ENCODE measurements at regions not wholly inside any gene's neighbourhood (a gene's known extent, or its start where the extent isn't known, plus 50 kb on each side); places are given as distances from the start of the nearest gene placed in this dataset.

- H3K9me3 Mint-ChIP-seq, result peaks cover 4 to 16% (median 9%) of the 10 kb centered on the region in 3 donors
- H3K4me1 Mint-ChIP-seq, result no peaks in the 10 kb centered on the region
- H3K4me3 ChIP-seq (ENCODE audit: control insufficient read depth in 1 of 2, extremely low read depth in 1 of 2, low read length in 1 of 2), result no peak overlapping the region
- H3K4me3 Mint-ChIP-seq, result no peak overlapping the region
- no peaks in the 10 kb centered on the region for H3K27me3 ChIP-seq (replicated peaks in 1 of 2; ENCODE audit: control insufficient read depth in 2 of 2, extremely low read depth in 1 of 2, insufficient read depth in 2 of 2, low read length in 1 of 2)
- no peak overlapping the region for H3K27ac Mint-ChIP-seq
- H3K27me3 Mint-ChIP-seq, result no peaks in the 10 kb centered on the region
- ChIA-PET CTCF (no interaction called here), POLR2A (no interaction called here)
- no CpG with 5 or more reads among the region's 2 CpGs for WGBS (ENCODE audit: insufficient coverage)
- ATAC-seq (replicated peaks in 1 of 4) (no peak), DNase-seq (no peak)
- no peaks in the 10 kb centered on the region for H3K4me1 ChIP-seq (ENCODE audit: control insufficient read depth in 1 of 2, extremely low read depth in 1 of 2, insufficient read depth in 2 of 2, low read length in 2 of 2)
- no peaks in the 10 kb centered on the region for H3K9me3 ChIP-seq
- no peaks in the 10 kb centered on the region for H3K36me3 ChIP-seq (ENCODE audit: control insufficient read depth in 2 of 2, extremely low read depth in 1 of 2, insufficient read depth in 1 of 2, low read length in 1 of 2)
- H3K27ac ChIP-seq (ENCODE audit: low read length), result no peak overlapping the region
- no peaks in the 10 kb centered on the region for H3K36me3 Mint-ChIP-seq
Measured at GRCh38 chr16:51365715-51366114, 214.6 kb upstream of the SALL1 start.

DNA sequence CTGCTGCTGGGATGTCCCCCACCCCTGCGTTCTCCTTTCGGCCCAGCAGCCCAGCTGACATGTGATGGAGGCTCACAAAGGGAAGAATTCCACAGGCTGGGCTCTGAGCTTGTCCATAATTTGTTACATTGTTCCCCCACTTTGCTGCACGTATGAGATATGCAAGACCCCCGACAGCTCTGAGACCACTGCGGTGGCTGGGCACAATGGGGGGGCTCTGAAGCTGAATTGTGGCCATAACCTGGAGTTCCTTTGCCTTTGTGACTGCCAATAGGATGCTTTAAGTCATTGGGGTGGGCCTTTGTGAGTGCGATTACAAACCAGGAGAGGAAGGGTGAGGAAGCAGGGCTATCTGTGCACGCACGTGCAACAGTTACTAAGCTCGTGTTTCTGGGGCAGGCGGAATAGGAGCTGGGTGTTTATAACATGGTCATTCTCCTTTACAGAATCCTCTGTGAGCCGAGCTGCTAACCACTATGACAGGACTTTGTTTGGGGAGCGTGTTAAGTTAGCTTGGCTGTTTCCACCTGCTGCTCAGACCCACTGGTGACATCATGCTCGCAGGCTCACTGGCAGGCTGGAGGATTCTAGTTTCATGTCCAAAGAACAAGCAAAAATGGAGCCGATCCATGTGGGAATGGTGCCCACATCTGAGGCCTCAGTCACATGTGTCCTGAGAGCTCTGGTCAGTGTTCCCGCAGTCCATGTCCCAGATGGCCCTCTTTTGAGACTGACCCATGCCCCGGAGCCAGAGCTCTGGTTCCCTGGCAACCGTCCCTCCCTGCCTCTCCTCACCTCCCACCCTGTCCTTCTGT lies 208.3 kb upstream of the SALL1 start:
- Mint-ChIP-seq H3K27me3 (no peaks in the 10 kb centered on the region), H3K4me1 (no peaks in the 10 kb centered on the region), H3K9me3 (peaks cover 0 to 4% (median 4%) of the 10 kb centered on the region in 3 donors), H3K27ac (no peak overlapping the region), H3K36me3 (no peaks in the 10 kb centered on the region), H3K4me3 (no peak overlapping the region)
- DNase-seq (no peak), ATAC-seq (replicated peaks in 1 of 4) (no peak)
- no peaks in the 10 kb centered on the region for H3K27me3 ChIP-seq (replicated peaks in 1 of 2; ENCODE audit: control insufficient read depth in 2 of 2, extremely low read depth in 1 of 2, insufficient read depth in 2 of 2, low read length in 1 of 2)
- POLR2A ChIA-PET, result no interaction called here
- 74% methylated on average over 16 of the region's 17 CpGs for WGBS (ENCODE audit: insufficient coverage)
- H3K4me1 ChIP-seq (ENCODE audit: control insufficient read depth in 1 of 2, extremely low read depth in 1 of 2, insufficient read depth in 2 of 2, low read length in 2 of 2), result no peaks in the 10 kb centered on the region
- no peaks in the 10 kb centered on the region for H3K36me3 ChIP-seq (ENCODE audit: control insufficient read depth in 2 of 2, extremely low read depth in 1 of 2, insufficient read depth in 1 of 2, low read length in 1 of 2)
- no peak overlapping the region for H3K27ac ChIP-seq (ENCODE audit: low read length)
- no peaks in the 10 kb centered on the region for H3K9me3 ChIP-seq
- H3K4me3 ChIP-seq (ENCODE audit: control insufficient read depth in 1 of 2, extremely low read depth in 1 of 2, low read length in 1 of 2), result no peak overlapping the region
- CTCF ChIA-PET, result no interaction called here

DNA sequence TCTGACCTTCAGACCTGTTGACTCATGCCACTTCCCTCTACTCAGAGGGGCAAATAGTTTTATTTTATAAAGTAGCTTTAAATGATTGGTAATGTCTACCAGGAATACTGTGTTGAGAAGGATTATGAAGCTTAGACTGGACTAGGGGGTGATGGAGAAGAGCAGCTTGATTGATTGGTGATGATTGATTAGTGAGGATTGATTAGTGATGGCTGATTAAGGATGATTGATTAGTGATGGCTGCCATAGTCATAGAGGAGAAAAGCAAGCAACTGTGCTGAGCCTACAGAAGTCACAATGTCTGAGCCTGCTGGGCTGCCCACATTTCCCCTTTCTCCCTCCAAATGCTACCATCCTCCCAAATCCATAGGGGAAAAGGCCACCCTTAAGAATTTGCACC lies 206.8 kb upstream of the SALL1 start:
- DNase-seq (no peak), ATAC-seq (replicated peaks in 1 of 4) (no peak)
- Mint-ChIP-seq H3K27me3 (no peaks in the 10 kb centered on the region), H3K4me1 (no peaks in the 10 kb centered on the region), H3K4me3 (no peak overlapping the region), H3K27ac (no peak overlapping the region), H3K9me3 (peaks cover 0 to 6% (median 4%) of the 10 kb centered on the region in 3 donors), H3K36me3 (no peaks in the 10 kb centered on the region)
- no peaks in the 10 kb centered on the region for H3K36me3 ChIP-seq (ENCODE audit: control insufficient read depth in 2 of 2, extremely low read depth in 1 of 2, insufficient read depth in 1 of 2, low read length in 1 of 2)
- no peaks in the 10 kb centered on the region for H3K9me3 ChIP-seq
- no peaks in the 10 kb centered on the region for H3K4me1 ChIP-seq (ENCODE audit: control insufficient read depth in 1 of 2, extremely low read depth in 1 of 2, insufficient read depth in 2 of 2, low read length in 2 of 2)
- no peak overlapping the region for H3K4me3 ChIP-seq (ENCODE audit: control insufficient read depth in 1 of 2, extremely low read depth in 1 of 2, low read length in 1 of 2)
- POLR2A ChIA-PET, result no interaction called here
- CTCF ChIA-PET, result no interaction called here
- H3K27me3 ChIP-seq (replicated peaks in 1 of 2; ENCODE audit: control insufficient read depth in 2 of 2, extremely low read depth in 1 of 2, insufficient read depth in 2 of 2, low read length in 1 of 2), result no peaks in the 10 kb centered on the region
- no peak overlapping the region for H3K27ac ChIP-seq (ENCODE audit: low read length)

DNA sequence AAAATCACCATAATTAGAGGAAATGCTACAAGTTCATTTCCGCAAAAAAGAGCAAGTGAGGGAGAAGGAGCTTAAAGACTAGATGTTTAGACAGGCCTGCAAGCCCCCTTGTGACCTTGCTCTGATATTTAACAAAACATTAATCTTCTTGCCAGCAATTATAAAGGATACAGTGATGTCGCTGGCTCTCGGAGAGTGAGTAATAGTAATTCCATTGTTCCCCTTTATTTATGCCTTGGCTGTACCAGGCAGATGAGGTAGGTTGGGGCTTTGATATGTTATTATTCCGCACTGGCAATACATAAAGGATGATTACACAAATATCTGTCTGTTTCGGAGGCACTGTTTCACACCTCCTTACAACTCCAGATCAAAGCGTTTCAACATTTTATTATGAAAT lies 204.8 kb upstream of the SALL1 start:
- H3K4me3 Mint-ChIP-seq, result no peak overlapping the region
- Histone ChIP-seq H3K4me1 (ENCODE audit: control insufficient read depth in 1 of 2, extremely low read depth in 1 of 2, insufficient read depth in 2 of 2, low read length in 2 of 2) (no peaks in the 10 kb centered on the region), H3K9me3 (no peaks in the 10 kb centered on the region), H3K27me3 (replicated peaks in 1 of 2; ENCODE audit: control insufficient read depth in 2 of 2, extremely low read depth in 1 of 2, insufficient read depth in 2 of 2, low read length in 1 of 2) (no peaks in the 10 kb centered on the region), H3K27ac (ENCODE audit: low read length) (no peak overlapping the region), H3K4me3 (ENCODE audit: control insufficient read depth in 1 of 2, extremely low read depth in 1 of 2, low read length in 1 of 2) (no peak overlapping the region), H3K36me3 (ENCODE audit: control insufficient read depth in 2 of 2, extremely low read depth in 1 of 2, insufficient read depth in 1 of 2, low read length in 1 of 2) (no peaks in the 10 kb centered on the region)
- ChIA-PET CTCF (no interaction called here), POLR2A (no interaction called here)
- H3K36me3 Mint-ChIP-seq, result no peaks in the 10 kb centered on the region
- no CpG with 5 or more reads among the region's 6 CpGs for WGBS (ENCODE audit: insufficient coverage)
- DNase-seq, result no peak
- H3K9me3 Mint-ChIP-seq, result peaks cover 0 to 9% (median 6%) of the 10 kb centered on the region in 3 donors
- no peak for ATAC-seq (replicated peaks in 1 of 4)
- no peaks in the 10 kb centered on the region for H3K27me3 Mint-ChIP-seq
- H3K4me1 Mint-ChIP-seq, result no peaks in the 10 kb centered on the region
- H3K27ac Mint-ChIP-seq, result no peak overlapping the region

- H3K4me1 ChIP-seq (ENCODE audit: control insufficient read depth in 1 of 2, extremely low read depth in 1 of 2, insufficient read depth in 2 of 2, low read length in 2 of 2), result no peaks in the 10 kb centered on the region
- no peak overlapping the region for H3K4me3 ChIP-seq (ENCODE audit: control insufficient read depth in 1 of 2, extremely low read depth in 1 of 2, low read length in 1 of 2)
- WGBS (ENCODE audit: insufficient coverage), result 84% methylated on average over 4 of the region's 6 CpGs
- H3K4me1 Mint-ChIP-seq, result no peaks in the 10 kb centered on the region
- ChIA-PET POLR2A (no interaction called here), CTCF (no interaction called here)
- H3K27me3 Mint-ChIP-seq, result no peaks in the 10 kb centered on the region
- no peaks in the 10 kb centered on the region for H3K36me3 ChIP-seq (ENCODE audit: control insufficient read depth in 2 of 2, extremely low read depth in 1 of 2, insufficient read depth in 1 of 2, low read length in 1 of 2)
- H3K27ac ChIP-seq (ENCODE audit: low read length), result no peak overlapping the region
- DNase-seq (no peak), ATAC-seq (replicated peaks in 1 of 4) (no peak)
- no peak overlapping the region for H3K4me3 Mint-ChIP-seq
- no peaks in the 10 kb centered on the region for H3K9me3 ChIP-seq
- H3K36me3 Mint-ChIP-seq, result no peaks in the 10 kb centered on the region
- no peak overlapping the region for H3K27ac Mint-ChIP-seq
- peaks cover 0 to 9% (median 6%) of the 10 kb centered on the region in 3 donors for H3K9me3 Mint-ChIP-seq
- no peaks in the 10 kb centered on the region for H3K27me3 ChIP-seq (replicated peaks in 1 of 2; ENCODE audit: control insufficient read depth in 2 of 2, extremely low read depth in 1 of 2, insufficient read depth in 2 of 2, low read length in 1 of 2)
Measured at GRCh38 chr16:51355195-51355594, 204.1 kb upstream of the SALL1 start.

DNA sequence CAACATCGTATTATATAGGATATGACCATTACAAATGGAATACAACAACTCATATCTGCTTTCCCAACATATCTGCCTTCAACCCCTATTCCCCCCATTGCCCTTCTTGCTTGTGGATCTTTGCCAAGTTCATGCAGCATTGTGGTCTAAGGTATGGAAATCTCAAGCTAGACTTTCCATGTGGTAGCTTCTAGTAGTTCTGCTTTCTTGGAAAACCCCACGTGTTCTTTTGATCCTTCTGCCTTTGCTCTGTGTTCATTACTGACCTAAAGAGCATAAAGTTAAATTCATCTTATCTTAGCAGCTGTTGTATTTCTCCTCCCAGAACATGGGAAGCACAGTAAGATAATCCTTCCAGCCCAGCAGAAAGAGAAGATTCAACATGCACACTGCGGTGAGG lies 202.0 kb upstream of the SALL1 start:
- no peaks in the 10 kb centered on the region for H3K4me1 Mint-ChIP-seq
- CTCF ChIA-PET, result no interaction called here
- WGBS (ENCODE audit: insufficient coverage), result no CpG with 5 or more reads among the region's 3 CpGs

DNA sequence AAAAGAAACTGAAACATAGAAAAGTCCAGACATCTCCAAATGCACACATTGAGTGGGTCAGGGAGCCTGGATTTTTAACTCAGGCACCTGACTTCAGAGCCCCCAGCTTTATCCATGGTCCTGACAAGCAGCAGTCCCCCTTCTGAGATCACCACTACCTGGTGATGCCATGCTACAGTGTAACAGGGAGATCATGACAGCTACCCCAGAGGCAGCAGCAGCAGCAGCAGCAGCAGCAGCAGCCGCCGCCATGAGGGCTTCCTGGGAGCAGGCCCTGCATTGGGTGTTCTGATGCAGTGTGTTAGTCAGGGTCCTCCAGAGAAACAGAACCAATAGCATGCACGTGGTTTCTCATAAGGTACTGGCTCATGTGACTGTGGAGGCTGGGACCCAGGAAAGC lies 198.6 kb upstream of the SALL1 start:
- Mint-ChIP-seq H3K27ac (no peak overlapping the region), H3K9me3 (peaks cover 0 to 13% (median 2%) of the 10 kb centered on the region in 3 donors), H3K4me3 (no peak overlapping the region), H3K4me1 (no peaks in the 10 kb centered on the region), H3K27me3 (no peaks in the 10 kb centered on the region), H3K36me3 (no peaks in the 10 kb centered on the region)
- DNase-seq (no peak), ATAC-seq (replicated peaks in 1 of 4) (no peak)
- Histone ChIP-seq H3K36me3 (ENCODE audit: control insufficient read depth in 2 of 2, extremely low read depth in 1 of 2, insufficient read depth in 1 of 2, low read length in 1 of 2) (no peaks in the 10 kb centered on the region), H3K4me1 (ENCODE audit: control insufficient read depth in 1 of 2, extremely low read depth in 1 of 2, insufficient read depth in 2 of 2, low read length in 2 of 2) (no peaks in the 10 kb centered on the region), H3K27me3 (replicated peaks in 1 of 2; ENCODE audit: control insufficient read depth in 2 of 2, extremely low read depth in 1 of 2, insufficient read depth in 2 of 2, low read length in 1 of 2) (no peaks in the 10 kb centered on the region), H3K4me3 (ENCODE audit: control insufficient read depth in 1 of 2, extremely low read depth in 1 of 2, low read length in 1 of 2) (no peak overlapping the region), H3K9me3 (no peaks in the 10 kb centered on the region), H3K27ac (ENCODE audit: low read length) (no peak overlapping the region)
- POLR2A ChIA-PET, result no interaction called here
- CTCF ChIA-PET, result no interaction called here
- 77% methylated on average over 3 of the region's 3 CpGs for WGBS (ENCODE audit: insufficient coverage)

More for the DNA sequence above, 202.0 kb upstream of the SALL1 start:
- Mint-ChIP-seq H3K9me3 (peaks cover 0 to 9% (median 6%) of the 10 kb centered on the region in 3 donors), H3K4me3 (no peak overlapping the region), H3K27me3 (no peaks in the 10 kb centered on the region), H3K36me3 (no peaks in the 10 kb centered on the region), H3K27ac (no peak overlapping the region)
- Histone ChIP-seq H3K4me1 (ENCODE audit: control insufficient read depth in 1 of 2, extremely low read depth in 1 of 2, insufficient read depth in 2 of 2, low read length in 2 of 2) (no peaks in the 10 kb centered on the region), H3K36me3 (ENCODE audit: control insufficient read depth in 2 of 2, extremely low read depth in 1 of 2, insufficient read depth in 1 of 2, low read length in 1 of 2) (no peaks in the 10 kb centered on the region), H3K9me3 (no peaks in the 10 kb centered on the region), H3K4me3 (ENCODE audit: control insufficient read depth in 1 of 2, extremely low read depth in 1 of 2, low read length in 1 of 2) (no peak overlapping the region), H3K27ac (ENCODE audit: low read length) (no peak overlapping the region), H3K27me3 (replicated peaks in 1 of 2; ENCODE audit: control insufficient read depth in 2 of 2, extremely low read depth in 1 of 2, insufficient read depth in 2 of 2, low read length in 1 of 2) (no peaks in the 10 kb centered on the region)
- DNase-seq, result no peak
- no peak for ATAC-seq (replicated peaks in 1 of 4)
- POLR2A ChIA-PET, result no interaction called here
